NCI-H1105 (cell line): ENCODE measurements at regions not wholly inside any gene's neighbourhood (a gene's known extent, or its start where the extent isn't known, plus 50 kb on each side); places are given as distances from the start of the nearest gene placed in this dataset.

ENCODE experiments used
- DNase-seq: peaks from one replicate; lab custom pipeline; 2025; lab: John Stamatoyannopoulos, UW

DNA sequence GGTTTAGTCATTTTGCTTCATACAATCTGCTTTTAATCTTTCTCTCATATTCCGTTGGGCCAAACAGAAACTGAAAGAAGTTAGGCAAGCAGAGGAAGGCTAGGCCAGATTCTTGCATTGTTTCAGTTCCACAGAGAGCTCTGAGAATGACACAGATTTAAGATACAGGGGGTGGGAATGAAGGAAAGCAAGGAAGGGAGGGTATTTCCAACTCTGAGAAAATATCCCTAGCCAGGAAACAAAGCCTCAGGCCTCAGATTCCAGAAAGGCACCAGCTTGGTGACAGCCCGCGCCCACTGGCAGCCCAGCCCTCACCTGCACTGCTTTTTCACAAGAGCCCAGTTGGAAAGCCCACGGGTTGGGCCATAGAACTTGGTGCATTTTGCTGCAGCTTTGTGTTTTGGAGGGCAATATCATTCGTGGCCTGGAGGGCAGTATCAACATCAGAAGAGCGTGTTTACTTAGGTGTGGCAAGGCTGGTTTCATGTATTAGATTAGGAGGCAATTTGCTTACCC is 63.5 kb downstream of the ENC1 start:
- DNase-seq, result no peak

DNA sequence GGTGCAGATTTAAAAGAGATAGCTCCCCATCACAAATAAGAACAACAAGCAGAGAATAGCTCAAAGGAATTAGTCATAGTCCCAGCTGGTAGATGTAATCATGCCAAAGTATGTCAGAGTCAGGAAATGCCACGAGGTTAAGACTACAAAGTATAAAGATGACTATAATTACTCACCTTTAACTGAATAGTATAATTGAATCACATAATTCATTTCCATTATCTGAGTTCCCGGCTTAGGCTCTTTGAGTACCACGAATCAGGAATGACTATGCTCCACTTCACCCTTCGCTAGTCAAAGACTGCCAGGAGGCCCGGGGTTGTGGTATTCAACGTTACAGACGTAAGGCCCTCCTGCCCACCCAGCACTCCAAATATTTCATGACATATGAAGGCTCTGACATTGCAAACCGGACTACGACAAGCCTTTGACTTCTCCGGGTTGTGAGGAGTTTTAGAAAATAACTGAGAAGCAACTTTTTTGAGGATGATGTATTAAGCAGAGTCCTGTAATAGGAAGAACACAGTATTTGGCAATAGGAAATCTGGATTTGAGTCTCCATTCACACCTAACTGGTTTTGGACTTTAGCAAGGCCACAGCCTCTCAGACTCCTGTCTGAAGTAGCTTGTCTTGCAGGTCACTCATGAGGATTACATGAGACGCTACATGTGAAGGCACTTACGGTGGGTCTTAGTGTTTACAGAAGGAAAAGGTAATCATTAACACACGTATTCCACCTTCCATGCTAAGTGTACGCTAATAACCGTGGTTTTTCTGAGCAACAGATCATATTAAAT is 64.6 kb downstream of the ENC1 start:
- no peak for DNase-seq

DNA sequence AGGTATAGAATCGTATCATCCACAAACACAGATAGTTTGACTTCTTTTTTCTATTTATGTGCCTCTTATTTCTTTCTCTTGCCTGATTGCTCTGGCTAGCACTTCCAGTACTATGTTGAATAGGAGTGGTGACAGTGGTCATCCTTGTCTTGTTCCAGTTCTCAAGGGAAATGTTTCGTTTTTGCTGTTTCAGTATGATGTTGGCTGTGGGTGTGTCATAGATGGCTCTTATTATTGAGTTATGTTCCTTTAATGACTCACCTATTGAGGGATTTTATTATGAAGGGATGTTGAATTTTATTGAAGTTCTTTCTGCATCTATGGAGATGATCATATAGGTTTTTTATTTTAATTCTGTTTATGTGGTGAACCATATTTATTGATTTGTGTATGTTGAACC is 70.3 kb downstream of the ENC1 start:
- DNase-seq, result no peak

DNA sequence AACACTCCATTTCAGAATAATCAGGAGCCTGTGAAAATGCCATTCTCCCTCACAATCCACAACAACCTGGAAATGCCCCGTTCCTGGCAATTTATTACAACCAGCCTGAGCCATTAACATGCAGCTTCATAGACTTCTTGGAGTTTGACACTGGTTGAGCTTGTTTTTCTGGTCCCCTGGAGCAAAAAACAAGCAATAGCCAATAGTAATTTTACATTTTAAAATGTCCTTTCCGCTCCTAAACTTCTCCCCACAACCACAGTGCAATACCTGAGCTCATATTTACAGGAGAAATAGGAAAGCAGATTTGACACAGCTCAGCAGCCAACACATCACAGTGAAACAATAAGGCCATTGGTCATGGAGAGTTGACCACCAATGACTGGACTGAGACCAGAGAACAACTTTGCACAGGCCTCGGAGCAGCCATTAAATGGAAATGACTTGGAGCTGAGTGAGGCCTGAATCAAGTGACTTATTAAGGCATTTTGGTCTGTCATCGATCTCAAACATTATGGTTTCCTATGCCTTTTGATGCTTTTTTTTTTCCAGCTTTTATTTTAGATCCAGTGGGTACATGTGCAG is 73.0 kb downstream of the ENC1 start:
- DNase-seq, result no peak

- no peak for DNase-seq
These were observed 78.4 kb downstream of the ENC1 start for GRCh38 chr5:74562122-74562521.

DNA sequence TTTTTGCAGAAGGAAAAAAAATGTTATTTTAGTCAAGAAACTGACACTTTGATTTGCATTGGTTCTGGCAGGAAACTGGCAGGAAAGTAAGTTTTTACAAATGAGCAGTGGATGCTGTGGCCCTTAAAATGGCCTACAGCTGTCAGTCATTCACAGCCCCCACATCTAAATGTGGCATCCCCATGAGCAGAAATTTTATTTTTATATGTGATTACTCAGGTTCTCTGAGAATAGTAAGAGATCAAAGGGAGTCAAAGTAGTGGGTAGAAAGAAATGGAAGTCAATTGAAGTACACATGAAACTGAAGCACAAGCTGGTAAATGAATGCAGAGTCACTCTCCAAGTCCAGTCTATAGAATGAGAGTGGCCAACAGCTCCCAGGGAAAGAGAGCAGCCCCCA is 80.3 kb downstream of the ENC1 start:
- DNase-seq, result no peak

GRCh38 chr5:74556631-74557595 is 83.6 kb downstream of the ENC1 start:
- no peak for DNase-seq

GRCh38 chr5:74556006-74556405 is 84.5 kb downstream of the ENC1 start:
- DNase-seq, result no peak

DNA sequence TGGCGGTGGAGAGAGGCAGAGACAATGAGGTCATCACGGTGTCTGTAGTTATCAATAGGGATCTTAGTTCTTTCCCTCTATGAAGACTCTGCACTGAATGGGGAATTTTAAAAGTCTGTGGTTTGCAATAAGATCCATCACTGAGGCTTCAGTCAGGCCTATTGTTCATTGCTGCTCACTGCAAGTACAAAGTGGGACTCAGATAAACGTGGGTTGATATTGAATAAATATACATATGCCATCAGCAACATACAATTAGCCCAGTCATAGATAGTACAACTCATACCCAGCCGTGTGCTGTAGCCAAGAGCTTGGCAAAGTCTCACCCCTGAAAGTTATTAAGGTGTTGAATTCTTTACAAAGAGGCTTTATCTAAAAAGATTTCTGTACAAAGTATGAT is 88.4 kb downstream of the ENC1 start:
- DNase-seq, result no peak

GRCh38 chr5:74550927-74551326 is 89.6 kb downstream of the ENC1 start:
- DNase-seq, result no peak

DNA sequence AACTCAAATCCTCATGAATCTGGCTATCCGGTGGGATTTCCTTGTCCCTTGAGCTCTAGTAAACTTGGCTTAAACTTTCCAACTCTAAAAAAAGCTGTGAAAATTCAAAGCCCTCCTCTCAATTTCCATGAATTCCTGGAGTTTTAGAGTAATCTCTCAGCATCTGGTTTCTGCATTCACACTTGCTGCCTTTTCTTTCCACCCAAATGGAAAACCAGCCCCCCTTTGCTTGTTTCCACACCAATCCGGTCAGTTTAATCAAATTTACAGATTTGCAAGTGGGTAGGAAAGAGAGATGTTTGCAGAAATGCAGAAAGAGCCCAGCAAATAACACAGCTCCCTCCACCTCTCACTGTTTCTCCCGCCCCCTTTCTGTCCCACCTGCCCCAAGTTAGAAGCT is 91.1 kb downstream of the ENC1 start:
- no peak for DNase-seq

GRCh38 chr5:74546796-74547195 is 93.7 kb downstream of the ENC1 start:
- DNase-seq, result no peak

DNA sequence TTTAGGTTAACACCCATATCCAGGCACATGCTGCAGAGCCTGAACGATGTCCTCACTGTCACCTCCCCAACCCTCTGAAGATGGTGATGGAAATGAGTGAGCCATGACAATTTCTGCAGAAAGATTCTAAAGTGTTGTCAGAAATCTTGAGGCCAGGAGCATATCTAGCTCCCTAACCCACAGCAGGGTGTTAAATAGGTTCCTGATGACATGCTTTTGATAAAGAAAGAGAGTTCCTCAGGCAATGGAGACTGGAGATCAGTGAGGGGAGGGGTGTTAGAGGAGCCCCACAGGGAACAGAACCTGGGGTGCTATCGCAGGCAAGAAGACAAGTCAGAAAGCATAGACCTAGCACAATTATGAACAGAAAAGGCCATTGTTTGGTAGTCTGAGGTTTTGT is 95.7 kb downstream of the ENC1 start:
- DNase-seq, result no peak

DNA sequence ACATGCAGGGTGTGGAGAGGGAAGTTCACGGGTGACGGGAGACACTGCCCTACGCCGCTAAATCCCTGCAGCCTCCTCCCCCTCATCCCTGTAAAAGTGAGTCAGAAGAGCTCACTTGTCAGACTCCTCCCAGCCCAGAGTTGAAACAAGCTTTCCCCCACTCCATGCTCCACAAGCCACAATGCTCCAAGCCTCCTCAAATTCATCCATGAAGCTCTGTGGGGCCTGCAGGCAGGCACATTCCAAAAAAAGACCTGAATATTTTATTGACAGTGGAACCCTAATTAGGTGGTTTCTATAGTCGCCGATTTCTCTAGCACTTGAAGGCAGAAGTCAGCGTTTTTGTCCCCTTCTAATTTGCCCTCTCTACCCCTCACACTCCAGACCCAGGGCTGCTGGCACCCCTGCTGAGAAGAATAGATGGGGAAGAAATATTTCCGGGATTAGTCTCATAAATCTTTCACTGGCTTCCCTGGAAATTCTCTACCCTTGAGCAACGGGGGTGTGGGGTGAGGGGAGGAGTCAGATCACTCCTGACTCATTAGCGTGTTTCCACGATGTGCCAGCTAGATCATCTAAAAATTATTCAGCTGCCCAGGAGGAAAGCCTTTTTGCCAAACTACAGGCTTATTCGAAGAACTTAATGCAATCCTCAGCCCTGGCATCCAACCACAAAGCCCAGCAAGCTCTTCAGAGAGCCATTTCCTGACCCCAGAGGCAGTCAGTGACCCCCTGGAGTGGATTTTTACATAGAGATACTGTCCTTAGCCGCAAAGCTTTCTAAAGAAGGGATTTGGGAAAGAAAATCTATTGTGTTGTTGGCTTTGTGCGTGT is 97.1 kb downstream of the ENC1 start:
- DNase-seq, result no peak

DNA sequence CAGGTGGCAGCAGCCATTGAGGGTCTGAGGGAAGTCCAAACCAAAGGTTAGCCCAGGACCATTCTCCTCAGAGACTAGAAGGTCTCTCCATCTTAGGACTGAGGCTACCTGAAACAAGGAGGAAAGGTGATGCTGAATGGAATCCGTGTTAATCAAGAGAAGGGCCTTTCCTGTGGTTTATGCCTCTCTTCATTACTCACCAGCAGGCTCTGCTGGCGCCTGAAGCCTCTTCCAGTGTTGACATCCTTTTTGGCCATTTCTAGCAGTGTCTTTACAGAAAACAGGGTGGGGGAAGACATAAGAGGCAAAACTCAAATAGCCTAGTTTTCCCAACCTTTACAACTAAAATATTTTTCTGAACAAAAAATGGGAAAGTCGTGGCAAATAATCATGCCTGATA is 98.0 kb downstream of the ENC1 start:
- DNase-seq, result no peak

GRCh38 chr5:74541381-74541781 is 99.1 kb downstream of the ENC1 start:
- DNase-seq, result no peak

DNA sequence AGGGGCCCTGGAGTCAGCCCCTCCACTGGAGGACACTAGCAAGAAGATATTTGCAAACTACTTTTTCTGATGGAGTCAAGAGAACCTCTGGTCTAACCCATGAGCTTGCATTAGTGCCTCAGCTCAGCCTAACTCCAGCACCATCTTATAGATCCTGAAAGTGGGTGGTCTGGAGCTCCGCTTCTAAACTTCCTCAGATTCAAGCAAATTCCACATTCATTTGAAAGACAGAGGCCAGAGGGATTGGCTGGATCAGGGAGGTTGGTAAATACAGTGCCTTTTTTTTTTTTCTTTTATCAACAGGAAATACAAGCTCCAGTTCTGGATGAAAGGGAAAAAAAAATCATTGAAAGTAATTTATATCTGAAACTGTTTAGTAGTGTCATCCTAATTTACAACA is 99.9 kb downstream of the ENC1 start:
- no peak for DNase-seq

DNA sequence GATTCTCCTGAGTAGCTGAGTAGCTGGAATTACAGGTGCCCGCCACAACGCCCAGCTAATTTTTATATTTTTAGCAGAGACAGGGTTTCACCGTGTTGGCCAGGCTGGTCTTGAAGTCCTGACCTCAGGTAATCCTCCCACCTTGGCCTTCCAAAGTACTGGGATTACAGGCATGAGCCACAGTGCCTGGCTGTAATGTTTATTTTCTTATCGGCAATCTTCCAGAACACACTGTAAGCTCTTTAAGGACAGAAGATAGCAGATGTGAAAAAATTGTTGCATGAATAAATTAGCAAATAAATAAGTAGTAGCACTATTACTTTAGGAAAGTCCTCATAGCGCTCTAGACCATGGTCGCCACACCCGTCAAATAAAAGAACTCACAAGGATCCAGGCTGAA is 100.5 kb downstream of the ENC1 start:
- no peak for DNase-seq

GRCh38 chr5:74538206-74538661 is 102.3 kb downstream of the ENC1 start:
- DNase-seq, result no peak

- no peak for DNase-seq
These were observed 103.9 kb downstream of the ENC1 start for GRCh38 chr5:74536658-74537057.

- no peak for DNase-seq
These were observed 104.6 kb downstream of the ENC1 start for GRCh38 chr5:74535926-74536325.
